Heart left ventricle (tissue), 16 donors: ENCODE measurements at regions not wholly inside any gene's neighbourhood (a gene's known extent, or its start where the extent isn't known, plus 50 kb on each side); places are given as distances from the start of the nearest gene placed in this dataset.

ENCODE experiments used
- ATAC-seq, 4 donors: fragments of 200-7000 bp; cut with Tn5 transposase; one replicate each; pipeline ENCODE4 v1.9.1; 2020 to 2022; ENCODE audit warnings: moderate library complexity in 4 of 4, mild to moderate bottlenecking in 3 of 4, moderate number of reproducible peaks in 1 of 4
- DNase-seq, 5 donors: peaks; one replicate each; pipeline ENCODE4 v3.0.0-alpha.2; 2020
- H3K27ac ChIP-seq, 12 donors: fragments of 200-600 bp; sonication (generic) in 4 of 12; one replicate each; pipeline versions ENCODE4 v1.5.0 to v1.8.0; 2016 to 2022; ENCODE audit warnings: mild to moderate bottlenecking in 2 of 12
- H3K27me3 ChIP-seq, 9 donors: fragments of 200-600 bp; sonication (generic) in 2 of 9; one replicate each; pipeline versions ENCODE4 v1.5.1 to v1.8.0; 2016 to 2022; ENCODE audit warnings: mild to moderate bottlenecking in 3 of 9
- H3K36me3 ChIP-seq, 9 donors: fragments of 200-600 bp; sonication (generic) in 2 of 9; one replicate each; pipeline versions ENCODE4 v1.5.0 to v1.8.0; 2018 to 2022; ENCODE audit warnings: mild to moderate bottlenecking in 2 of 9
- H3K4me1 ChIP-seq, 12 donors: fragments of 200-600 bp; sonication (generic) in 4 of 12; one replicate each; pipeline versions ENCODE4 v1.5.0 to v1.8.0; 2016 to 2022; ENCODE audit warnings: mild to moderate bottlenecking in 3 of 12
- H3K4me3 ChIP-seq, 12 donors: fragments of 200-600 bp; sonication (generic) in 4 of 12; one replicate each; pipeline versions ENCODE4 v1.5.0 to v1.8.0; 2017 to 2022; ENCODE audit warnings: mild to moderate bottlenecking in 9 of 12, moderate library complexity in 4 of 12
- H3K9me3 ChIP-seq, 12 donors: fragments of 200-600 bp; sonication (generic) in 4 of 12; one replicate each; pipeline versions ENCODE4 v1.5.0 to v1.8.0; 2016 to 2022; ENCODE audit warnings: mild to moderate bottlenecking in 1 of 12
- POLR2A ChIP-seq, 2 donors: fragments of 450-650 bp; IDR thresholded peaks; one replicate each; pipeline ENCODE4 v1.6.1; 2017; ENCODE audit warnings: antibody characterized with exemption in 2 of 2, mild to moderate bottlenecking in 2 of 2, moderate library complexity in 2 of 2
- WGBS, 4 donors: extraction: QIAGEN DNeasy Blood & Tissue Kit in 2 of 4; methylation state at CpG; one replicate each; pipeline versions ENCODE4 v1.1.5 to v1.1.7; 2013 to 2018; 5-methylcytosine and 5-hydroxymethylcytosine counted together
- intact Hi-C, 10 donors: fragments of 100-400 bp; cut with DNase I; formaldehyde crosslinking; loops; one replicate each; pipeline versions ENCODE4 v1.11.1 to v1.14.2; 2022
- TF ChIP-seq, protein P1 (sequence below), 12 donors: fragments of 200-600 bp; sonication (generic) in 4 of 12; IDR thresholded peaks; one replicate each; pipeline versions ENCODE4 v1.5.0 to v1.8.0; 2018 to 2022; ENCODE audit warnings: antibody characterized with exemption in 12 of 12, mild to moderate bottlenecking in 5 of 12
- donor health status: ischemic (EF 13 %, LVEDD 7.1; RV severe dilation, severe dysfunction).
- donor health status: healthy with polysubstance abuse.
- donor health status: DM: no; HTN: yes; CAD: no.
- donor health status: DM: no; HTN: no; CAD: no.
- donor health status: ischemic (EF 25% LVEDD 6.9; RV normal size, moderate dysfunction).
- donor health status: ischemic (EF 25% LVEDD 5.7; RV mildly dilated, moderate dysfunction).
- donor health status: healthy.
- donor health status: DM: yes; HTN: yes; CAD: no.
- donor health status: ischemic (EF 35%, LVEDD 5.7; RV mildly dilated, moderate dysfunction).
- donor health status: nonischemic (EF 11% LVEDD 7.7; RV severe dilation, severe dysfunction).
- donor health status: DM: yes; HTN: yes; CAD: no.
- donor health status: PGD.
- donor health status: ischemic (EF 29% LVEDD 5.4; RV normal size, mild dysfunction).
- donor health status: nonischemic (EF 23%, LVEDD 6.1; RV moderate dilation, normal function).

DNA sequence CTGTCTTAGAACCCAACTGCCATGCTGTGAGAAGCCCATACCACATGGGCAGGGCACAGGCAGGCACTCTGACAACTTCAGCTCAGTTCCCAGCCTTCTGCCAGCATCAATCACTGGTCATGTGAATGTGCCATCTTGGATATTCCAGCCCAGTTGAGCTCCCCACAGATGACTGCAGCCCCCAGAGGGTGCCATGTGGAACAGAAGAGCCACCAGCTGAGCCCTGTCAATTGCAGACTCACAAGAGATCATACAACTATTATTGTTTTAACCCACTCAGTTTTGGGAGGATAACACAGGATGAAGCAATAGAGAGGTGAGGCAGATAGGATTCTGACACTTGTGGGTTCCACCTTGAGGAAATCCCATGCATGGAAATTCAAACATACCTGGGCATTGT lies 78.4 kb upstream of the ZBTB40 start:
- H3K27ac ChIP-seq = no peak overlapping the region
- DNase-seq (no peak), ATAC-seq (no peak)
- H3K36me3 ChIP-seq = no peaks in the 10 kb centered on the region
- peaks cover 0 to 9% (median 0%) of the 10 kb centered on the region in 12 donors for H3K9me3 ChIP-seq
- no peak for TF ChIP-seq POLR2A (IDR thresholded peaks at IDR 0.05)
- TF ChIP-seq, protein P1, sequence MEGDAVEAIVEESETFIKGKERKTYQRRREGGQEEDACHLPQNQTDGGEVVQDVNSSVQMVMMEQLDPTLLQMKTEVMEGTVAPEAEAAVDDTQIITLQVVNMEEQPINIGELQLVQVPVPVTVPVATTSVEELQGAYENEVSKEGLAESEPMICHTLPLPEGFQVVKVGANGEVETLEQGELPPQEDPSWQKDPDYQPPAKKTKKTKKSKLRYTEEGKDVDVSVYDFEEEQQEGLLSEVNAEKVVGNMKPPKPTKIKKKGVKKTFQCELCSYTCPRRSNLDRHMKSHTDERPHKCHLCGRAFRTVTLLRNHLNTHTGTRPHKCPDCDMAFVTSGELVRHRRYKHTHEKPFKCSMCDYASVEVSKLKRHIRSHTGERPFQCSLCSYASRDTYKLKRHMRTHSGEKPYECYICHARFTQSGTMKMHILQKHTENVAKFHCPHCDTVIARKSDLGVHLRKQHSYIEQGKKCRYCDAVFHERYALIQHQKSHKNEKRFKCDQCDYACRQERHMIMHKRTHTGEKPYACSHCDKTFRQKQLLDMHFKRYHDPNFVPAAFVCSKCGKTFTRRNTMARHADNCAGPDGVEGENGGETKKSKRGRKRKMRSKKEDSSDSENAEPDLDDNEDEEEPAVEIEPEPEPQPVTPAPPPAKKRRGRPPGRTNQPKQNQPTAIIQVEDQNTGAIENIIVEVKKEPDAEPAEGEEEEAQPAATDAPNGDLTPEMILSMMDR (IDR thresholded peaks at IDR 0.05) = no peak
- no peaks in the 10 kb centered on the region for H3K4me1 ChIP-seq
- peaks cover 0 to 39% (median 7%) of the 10 kb centered on the region in 9 donors for H3K27me3 ChIP-seq
- intact Hi-C loops = no loop called here
- H3K4me3 ChIP-seq = no peak overlapping the region

DNA sequence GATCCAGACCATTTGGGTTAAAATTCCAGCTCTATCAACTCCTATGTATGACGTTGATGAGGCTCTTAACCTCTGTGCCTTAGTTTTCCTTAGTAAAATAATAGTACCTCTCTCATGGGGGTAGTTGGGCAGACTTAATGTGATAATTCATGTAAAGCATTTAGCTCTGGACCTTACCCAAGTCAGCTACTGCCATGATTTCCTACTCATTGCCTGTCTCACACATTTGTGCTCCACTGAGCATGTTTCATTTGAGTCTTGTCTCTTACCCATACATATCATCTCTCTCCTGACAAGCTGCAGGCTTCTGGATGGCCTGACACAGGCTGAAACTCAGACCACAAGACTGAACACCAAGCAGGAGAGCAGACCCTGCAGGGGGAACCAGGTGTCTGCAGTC lies 77.7 kb upstream of the ZBTB40 start:
- ATAC-seq (no peak), DNase-seq (no peak)
- Histone ChIP-seq H3K4me3 (no peak overlapping the region), H3K9me3 (peaks cover 0 to 9% (median 0%) of the 10 kb centered on the region in 12 donors), H3K4me1 (no peaks in the 10 kb centered on the region), H3K27ac (no peak overlapping the region), H3K27me3 (peaks cover 0 to 33% (median 6%) of the 10 kb centered on the region in 9 donors), H3K36me3 (no peaks in the 10 kb centered on the region)
- WGBS, 4 donors = 49 to 65% (median 62%) methylated on average over 1 of the region's 1 CpG
- intact Hi-C loops = no loop called here
- TF ChIP-seq POLR2A (IDR thresholded peaks at IDR 0.05) = no peak
- TF ChIP-seq, protein P1 (IDR thresholded peaks at IDR 0.05) = no peak

DNA sequence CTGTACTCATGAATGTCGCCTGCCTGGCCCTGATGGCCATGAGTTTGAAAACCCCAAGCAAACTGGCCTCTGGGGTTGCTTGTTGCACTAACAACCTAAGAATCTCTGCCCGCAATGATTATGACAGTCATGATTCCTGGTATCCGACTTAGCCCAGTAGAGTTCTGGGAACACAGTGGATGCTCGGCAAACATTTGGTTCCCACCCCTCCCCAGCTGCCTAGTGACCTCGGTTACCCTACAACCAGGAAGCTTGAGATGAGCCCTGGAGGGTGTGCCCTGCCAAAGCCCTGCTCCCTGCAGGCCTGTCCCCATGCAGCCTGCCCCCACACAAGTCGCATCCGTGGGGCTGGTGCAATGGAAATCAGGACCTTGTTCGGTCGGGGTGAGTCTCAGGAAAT lies 76.0 kb upstream of the ZBTB40 start:
- Histone ChIP-seq H3K4me3 (no peak overlapping the region), H3K27me3 (peaks cover 0 to 29% (median 3%) of the 10 kb centered on the region in 9 donors), H3K36me3 (no peaks in the 10 kb centered on the region), H3K4me1 (no peaks in the 10 kb centered on the region), H3K27ac (no peak overlapping the region), H3K9me3 (peaks cover 0 to 9% (median 0%) of the 10 kb centered on the region in 12 donors)
- DNase-seq (no peak), ATAC-seq (no peak)
- 66 to 80% (median 71%) methylated on average over 8 to 9 of the region's 9 CpGs for whole genome bisulfite sequencing, 4 donors
- TF ChIP-seq, protein P1 (IDR thresholded peaks at IDR 0.05) = no peak
- no peak for TF ChIP-seq POLR2A (IDR thresholded peaks at IDR 0.05)
- intact Hi-C loops = no loop called here

DNA sequence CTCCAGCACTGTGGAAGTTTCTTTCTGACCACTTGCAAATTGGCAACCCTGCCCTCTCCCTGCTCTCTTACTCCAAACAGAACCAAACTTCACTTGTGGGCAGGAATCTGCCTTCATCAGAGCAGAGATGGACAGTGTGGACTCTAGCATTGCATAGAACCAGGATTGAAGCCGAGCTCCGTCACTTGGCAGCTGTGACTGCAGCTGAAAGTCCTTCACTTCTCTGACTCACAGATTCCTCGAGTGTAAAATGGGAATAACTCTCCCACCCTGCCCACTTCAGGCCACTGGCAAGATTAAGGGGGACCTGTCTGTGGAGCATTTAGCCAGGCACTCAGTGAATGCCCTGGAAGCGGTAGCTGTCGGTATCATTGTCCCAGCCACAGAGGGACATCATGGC lies 75.7 kb upstream of the ZBTB40 start:
- DNase-seq (no peak), ATAC-seq (no peak)
- no peak for TF ChIP-seq POLR2A (IDR thresholded peaks at IDR 0.05)
- TF ChIP-seq, protein P1 (IDR thresholded peaks at IDR 0.05) = no peak
- WGBS, 4 donors = 56 to 69% (median 63%) methylated on average over 3 to 5 of the region's 5 CpGs
- Histone ChIP-seq H3K36me3 (no peaks in the 10 kb centered on the region), H3K27me3 (peaks cover 0 to 31% (median 0%) of the 10 kb centered on the region in 9 donors), H3K9me3 (peaks cover 0 to 9% (median 0%) of the 10 kb centered on the region in 12 donors), H3K4me3 (no peak overlapping the region), H3K27ac (no peak overlapping the region), H3K4me1 (no peaks in the 10 kb centered on the region)
- intact Hi-C loops = no loop called here
